ENCODE measurements at regions not wholly inside any gene's neighbourhood (a gene's known extent, or its start where the extent isn't known, plus 50 kb on each side); places are given as distances from the start of the nearest gene placed in this dataset.

DNA sequence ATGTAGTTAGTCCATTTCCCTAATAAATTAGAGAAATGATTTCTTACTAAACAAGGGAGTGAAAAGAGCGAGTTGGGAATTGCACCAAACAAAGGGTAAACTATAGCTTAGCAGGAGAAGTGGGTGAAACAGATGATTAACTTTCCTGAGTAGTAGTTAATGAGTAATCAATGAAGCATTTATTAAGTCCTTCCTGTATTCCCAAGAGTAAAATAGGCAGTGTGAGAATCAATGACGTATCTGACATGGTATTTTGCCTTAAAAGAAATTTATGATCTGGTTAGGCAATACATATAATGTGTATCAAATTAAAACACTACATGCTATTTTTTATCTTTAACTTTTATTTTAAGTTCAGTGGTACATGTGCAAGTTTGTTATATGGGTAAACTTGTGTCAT is 142.8 kb downstream of the KLF5 start:
- no peak for TF ChIP-seq EP300 (IDR thresholded peaks at IDR 0.05)
- no peak for TF ChIP-seq POLR2A (IDR thresholded peaks at IDR 0.05)
- TF ChIP-seq CTCF (IDR thresholded peaks at IDR 0.05), result no peak
- 90 to 96% (median 90%) methylated on average over 2 of the region's 2 CpGs for WGBS, 3 donors
- H3K4me3 ChIP-seq, result no peak overlapping the region
- H3K27ac ChIP-seq, result no peak overlapping the region
- H3K36me3 ChIP-seq, result no peaks in the 10 kb centered on the region
- H3K27me3 ChIP-seq, result no peaks in the 10 kb centered on the region
- no peaks in the 10 kb centered on the region for H3K9me3 ChIP-seq
- DNase-seq, result no peak
- intact Hi-C loops (cut with DNase I), result no loop called here
- no peaks in the 10 kb centered on the region for H3K4me1 ChIP-seq (ENCODE audit: insufficient read depth)

DNA sequence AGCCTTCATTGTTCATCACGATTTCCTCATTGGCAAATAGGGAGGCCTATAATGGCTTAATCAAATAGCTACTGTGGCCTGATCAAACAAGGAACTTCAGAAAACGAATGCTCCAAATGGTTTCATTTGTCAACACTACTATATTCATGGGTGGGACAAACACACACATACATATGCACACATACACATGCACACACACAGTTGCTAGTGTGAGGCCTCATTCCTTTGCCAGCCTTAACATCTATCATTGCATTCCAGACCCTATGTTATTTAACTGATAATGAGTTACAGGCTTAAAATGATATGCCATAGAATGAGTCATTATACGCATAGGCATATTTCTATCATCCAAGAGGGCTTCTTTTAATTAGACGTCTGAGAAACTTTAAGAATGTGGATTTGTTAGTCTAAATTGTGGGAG is 140.2 kb downstream of the KLF5 start:
- intact Hi-C loops (cut with DNase I), result no loop called here
- Histone ChIP-seq H3K4me1 (ENCODE audit: insufficient read depth) (no peaks in the 10 kb centered on the region), H3K9me3 (no peaks in the 10 kb centered on the region), H3K36me3 (no peaks in the 10 kb centered on the region), H3K27me3 (no peaks in the 10 kb centered on the region), H3K4me3 (no peak overlapping the region), H3K27ac (no peak overlapping the region)
- 76 to 83% (median 81%) methylated on average over 4 of the region's 4 CpGs for WGBS, 3 donors
- TF ChIP-seq EP300 (IDR thresholded peaks at IDR 0.05), result no peak
- no peak for TF ChIP-seq POLR2A (IDR thresholded peaks at IDR 0.05)
- TF ChIP-seq CTCF (IDR thresholded peaks at IDR 0.05), result no peak
- DNase-seq, result no peak

DNA sequence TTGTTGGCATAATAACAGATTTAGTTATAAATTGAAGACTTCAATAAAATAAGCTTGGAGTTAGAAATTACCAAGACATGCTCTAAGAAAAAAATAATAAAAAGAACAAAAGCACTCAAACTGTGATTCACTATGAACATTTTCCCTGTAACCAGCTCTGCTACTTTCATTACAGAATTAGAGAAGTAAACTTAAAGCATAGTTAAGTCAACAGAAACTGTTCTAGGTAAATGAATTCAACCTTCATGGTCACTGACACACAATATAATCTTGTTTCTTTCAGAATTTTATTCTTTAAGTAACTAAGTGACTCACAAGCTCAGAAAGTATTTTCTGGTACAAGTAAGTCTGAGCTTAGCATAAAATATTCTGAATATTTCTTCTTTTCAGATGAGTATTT is 136.3 kb downstream of the KLF5 start:
- Histone ChIP-seq H3K27ac (no peak overlapping the region), H3K4me3 (no peak overlapping the region), H3K4me1 (ENCODE audit: insufficient read depth) (no peaks in the 10 kb centered on the region), H3K36me3 (no peaks in the 10 kb centered on the region), H3K9me3 (no peaks in the 10 kb centered on the region), H3K27me3 (no peaks in the 10 kb centered on the region)
- intact Hi-C loops (cut with DNase I), result no loop called here
- no peak for DNase-seq
- no peak for TF ChIP-seq POLR2A (IDR thresholded peaks at IDR 0.05)
- no peak for TF ChIP-seq EP300 (IDR thresholded peaks at IDR 0.05)
- TF ChIP-seq CTCF (IDR thresholded peaks at IDR 0.05), result no peak

DNA sequence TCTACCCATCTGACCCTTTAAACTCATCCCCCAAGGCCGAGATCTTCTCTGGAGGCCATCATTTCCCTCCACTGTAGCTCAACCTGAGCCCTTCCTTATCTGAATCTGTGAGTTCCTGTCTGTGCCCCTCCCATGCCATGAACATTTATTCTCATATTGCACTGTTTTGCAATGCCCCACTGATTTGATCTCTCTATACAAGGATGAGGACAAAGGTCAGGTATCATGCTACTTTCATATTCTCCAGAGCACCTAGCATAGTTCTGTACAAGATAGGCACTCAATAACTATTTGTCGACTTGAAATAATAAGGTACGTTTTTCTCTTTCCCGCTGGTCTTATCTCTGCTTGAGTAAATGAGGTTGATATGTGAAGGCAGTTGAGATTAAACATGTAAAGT is 135.5 kb downstream of the KLF5 start:
- H3K4me1 ChIP-seq (ENCODE audit: insufficient read depth), result no peaks in the 10 kb centered on the region
- H3K9me3 ChIP-seq, result no peaks in the 10 kb centered on the region
- DNase-seq, result no peak
- TF ChIP-seq EP300 (IDR thresholded peaks at IDR 0.05) (no peak), POLR2A (IDR thresholded peaks at IDR 0.05) (no peak), CTCF (IDR thresholded peaks at IDR 0.05) (no peak)
- no peaks in the 10 kb centered on the region for H3K36me3 ChIP-seq
- intact Hi-C loops (cut with DNase I), result no loop called here
- H3K27me3 ChIP-seq, result no peaks in the 10 kb centered on the region
- 72 to 81% (median 72%) methylated on average over 4 of the region's 4 CpGs for WGBS, 3 donors
- no peak overlapping the region for H3K4me3 ChIP-seq
- H3K27ac ChIP-seq, result no peak overlapping the region

GRCh38 chr13:73193554-73193953 is 134.7 kb downstream of the KLF5 start:
- 89 to 100% (median 98%) methylated on average over 1 of the region's 1 CpG for WGBS, 3 donors
- TF ChIP-seq POLR2A (IDR thresholded peaks at IDR 0.05) (no peak), CTCF (IDR thresholded peaks at IDR 0.05) (no peak), EP300 (IDR thresholded peaks at IDR 0.05) (no peak)
- H3K9me3 ChIP-seq, result no peaks in the 10 kb centered on the region
- no peaks in the 10 kb centered on the region for H3K4me1 ChIP-seq (ENCODE audit: insufficient read depth)
- no peak overlapping the region for H3K27ac ChIP-seq
- H3K27me3 ChIP-seq, result no peaks in the 10 kb centered on the region
- no peaks in the 10 kb centered on the region for H3K36me3 ChIP-seq
- no peak overlapping the region for H3K4me3 ChIP-seq
- no peak for DNase-seq
- intact Hi-C loops (cut with DNase I), result no loop called here

Measured in ovary (tissue), 7 donors.